ENCODE measurements at regions not wholly inside any gene's neighbourhood (a gene's known extent, or its start where the extent isn't known, plus 50 kb on each side); places are given as distances from the start of the nearest gene placed in this dataset.

DNA sequence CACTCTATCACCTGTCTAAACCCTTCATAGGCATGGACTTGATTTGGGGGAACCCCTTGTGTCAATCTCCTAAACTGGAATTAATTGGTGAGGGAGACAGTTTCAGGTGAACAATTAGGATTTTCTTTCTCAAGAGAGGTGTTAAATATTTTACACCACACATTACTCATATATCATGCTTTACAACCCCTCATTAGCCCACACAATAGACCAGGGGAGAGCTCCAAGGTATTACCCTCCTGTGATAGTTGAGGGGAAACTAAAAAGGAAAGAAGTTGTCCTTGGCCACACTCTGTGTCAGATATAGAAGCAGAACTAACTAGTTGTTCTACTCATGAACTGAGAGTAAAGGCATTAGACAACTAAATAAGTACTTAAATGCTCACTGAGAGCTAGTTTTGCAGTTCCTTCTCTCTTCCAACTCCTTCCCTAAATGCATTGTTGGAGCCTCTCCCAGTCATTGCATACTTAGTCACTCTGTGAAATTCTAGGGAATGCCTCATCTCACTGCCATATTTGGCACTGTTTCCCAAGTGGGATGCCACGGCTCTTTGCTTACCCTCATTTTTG is 183.7 kb upstream of the CEP162 start:
- H3K27ac ChIP-seq, result no peak overlapping the region
- H3K4me3 ChIP-seq, result no peak overlapping the region
- H3K36me3 ChIP-seq, result no peaks in the 10 kb centered on the region
- TF ChIP-seq POLR2A (IDR thresholded peaks at IDR 0.05) (no peak), POLR2AphosphoS5 (IDR thresholded peaks at IDR 0.05; ENCODE audit: insufficient read depth in 1 of 2, low read depth in 1 of 2) (no peak)
- TF ChIP-seq, protein P1, sequence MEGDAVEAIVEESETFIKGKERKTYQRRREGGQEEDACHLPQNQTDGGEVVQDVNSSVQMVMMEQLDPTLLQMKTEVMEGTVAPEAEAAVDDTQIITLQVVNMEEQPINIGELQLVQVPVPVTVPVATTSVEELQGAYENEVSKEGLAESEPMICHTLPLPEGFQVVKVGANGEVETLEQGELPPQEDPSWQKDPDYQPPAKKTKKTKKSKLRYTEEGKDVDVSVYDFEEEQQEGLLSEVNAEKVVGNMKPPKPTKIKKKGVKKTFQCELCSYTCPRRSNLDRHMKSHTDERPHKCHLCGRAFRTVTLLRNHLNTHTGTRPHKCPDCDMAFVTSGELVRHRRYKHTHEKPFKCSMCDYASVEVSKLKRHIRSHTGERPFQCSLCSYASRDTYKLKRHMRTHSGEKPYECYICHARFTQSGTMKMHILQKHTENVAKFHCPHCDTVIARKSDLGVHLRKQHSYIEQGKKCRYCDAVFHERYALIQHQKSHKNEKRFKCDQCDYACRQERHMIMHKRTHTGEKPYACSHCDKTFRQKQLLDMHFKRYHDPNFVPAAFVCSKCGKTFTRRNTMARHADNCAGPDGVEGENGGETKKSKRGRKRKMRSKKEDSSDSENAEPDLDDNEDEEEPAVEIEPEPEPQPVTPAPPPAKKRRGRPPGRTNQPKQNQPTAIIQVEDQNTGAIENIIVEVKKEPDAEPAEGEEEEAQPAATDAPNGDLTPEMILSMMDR (IDR thresholded peaks at IDR 0.05), result no peak
- H3K4me1 ChIP-seq, result no peaks in the 10 kb centered on the region
- no peak for DNase-seq (ENCODE audit: extremely low spot score in 2 of 2)
- no peaks in the 10 kb centered on the region for H3K27me3 ChIP-seq
- intact Hi-C loops (cut with DNase I), result no loop called here
- H3K9me3 ChIP-seq, result no peaks in the 10 kb centered on the region

DNA sequence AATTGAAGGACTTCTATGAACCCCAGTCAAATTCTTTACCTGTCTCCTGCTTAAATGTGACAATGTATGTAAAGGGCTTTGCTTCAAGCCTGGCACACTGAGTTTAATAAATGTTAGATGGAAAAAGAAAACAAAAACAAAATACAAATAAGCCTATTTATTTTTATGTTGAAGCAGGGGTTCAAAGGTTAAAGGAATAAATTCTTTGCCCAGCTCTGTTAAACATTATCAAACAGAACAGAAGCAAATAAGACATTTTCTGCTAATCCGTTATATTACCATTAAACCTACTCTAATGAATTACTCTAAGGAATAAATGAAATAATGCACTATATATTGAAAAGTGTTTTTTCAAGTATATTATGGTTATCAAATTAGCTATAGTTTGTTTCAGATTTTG is 182.5 kb upstream of the CEP162 start:
- Histone ChIP-seq H3K4me1 (no peaks in the 10 kb centered on the region), H3K9me3 (no peaks in the 10 kb centered on the region), H3K27ac (no peak overlapping the region), H3K36me3 (no peaks in the 10 kb centered on the region), H3K4me3 (no peak overlapping the region), H3K27me3 (no peaks in the 10 kb centered on the region)
- TF ChIP-seq, protein P1 (IDR thresholded peaks at IDR 0.05), result no peak
- TF ChIP-seq POLR2AphosphoS5 (IDR thresholded peaks at IDR 0.05; ENCODE audit: insufficient read depth in 1 of 2, low read depth in 1 of 2) (no peak), POLR2A (IDR thresholded peaks at IDR 0.05) (no peak)
- intact Hi-C loops (cut with DNase I), result no loop called here
- no peak for DNase-seq (ENCODE audit: extremely low spot score in 2 of 2)

DNA sequence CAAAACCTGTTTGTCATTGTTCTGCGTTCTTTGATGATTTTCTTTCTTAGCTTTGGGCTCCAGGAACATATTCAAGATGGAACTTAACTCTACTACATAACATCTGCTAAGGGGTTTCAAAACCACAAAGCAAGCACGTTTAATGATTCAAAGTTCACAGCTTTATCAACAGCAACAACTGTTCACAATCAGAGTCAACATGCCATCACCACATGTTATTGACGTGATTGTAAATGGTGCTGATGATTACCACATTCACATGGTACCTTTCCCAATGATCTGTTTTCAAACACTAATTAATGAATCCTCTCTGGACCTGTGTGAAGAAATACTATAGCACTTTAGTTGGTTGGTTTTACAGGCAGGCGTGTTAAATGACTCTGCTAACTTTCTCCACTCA is 180.6 kb upstream of the CEP162 start:
- H3K27me3 ChIP-seq, result no peaks in the 10 kb centered on the region
- TF ChIP-seq POLR2AphosphoS5 (IDR thresholded peaks at IDR 0.05; ENCODE audit: insufficient read depth in 1 of 2, low read depth in 1 of 2), result no peak
- TF ChIP-seq POLR2A (IDR thresholded peaks at IDR 0.05), result no peak
- TF ChIP-seq, protein P1 (IDR thresholded peaks at IDR 0.05), result no peak
- intact Hi-C loops (cut with DNase I), result no loop called here
- H3K4me1 ChIP-seq, result no peaks in the 10 kb centered on the region
- H3K36me3 ChIP-seq, result no peaks in the 10 kb centered on the region
- no peaks in the 10 kb centered on the region for H3K9me3 ChIP-seq
- no peak overlapping the region for H3K4me3 ChIP-seq
- DNase-seq (ENCODE audit: extremely low spot score in 2 of 2), result no peak
- no peak overlapping the region for H3K27ac ChIP-seq

DNA sequence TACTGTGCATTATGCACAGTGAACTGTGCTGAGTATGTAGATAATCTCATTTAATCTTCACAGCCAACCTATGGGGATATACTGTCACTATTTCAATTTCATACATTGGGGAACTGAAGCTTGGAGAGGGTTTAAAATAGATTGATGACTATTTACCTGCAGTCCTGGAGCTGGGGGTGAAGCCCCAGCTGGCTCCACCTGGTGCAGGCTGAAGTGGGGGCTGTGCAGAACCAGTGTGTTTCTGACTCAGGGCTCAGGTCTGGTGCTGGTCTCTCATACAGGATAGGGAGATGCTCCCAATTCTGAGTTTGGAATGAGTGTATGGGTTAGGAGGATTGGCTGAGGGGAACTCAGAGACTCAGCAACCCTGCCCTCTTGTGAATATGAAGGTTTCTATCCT is 176.1 kb upstream of the CEP162 start:
- no peaks in the 10 kb centered on the region for H3K9me3 ChIP-seq
- TF ChIP-seq, protein P1 (IDR thresholded peaks at IDR 0.05), result no peak
- no peak for TF ChIP-seq POLR2AphosphoS5 (IDR thresholded peaks at IDR 0.05; ENCODE audit: insufficient read depth in 1 of 2, low read depth in 1 of 2)
- intact Hi-C loops (cut with DNase I), result no loop called here
- H3K27ac ChIP-seq, result no peak overlapping the region
- no peaks in the 10 kb centered on the region for H3K36me3 ChIP-seq
- H3K27me3 ChIP-seq, result no peaks in the 10 kb centered on the region
- no peaks in the 10 kb centered on the region for H3K4me1 ChIP-seq
- DNase-seq (ENCODE audit: extremely low spot score in 2 of 2), result no peak
- no peak overlapping the region for H3K4me3 ChIP-seq

DNA sequence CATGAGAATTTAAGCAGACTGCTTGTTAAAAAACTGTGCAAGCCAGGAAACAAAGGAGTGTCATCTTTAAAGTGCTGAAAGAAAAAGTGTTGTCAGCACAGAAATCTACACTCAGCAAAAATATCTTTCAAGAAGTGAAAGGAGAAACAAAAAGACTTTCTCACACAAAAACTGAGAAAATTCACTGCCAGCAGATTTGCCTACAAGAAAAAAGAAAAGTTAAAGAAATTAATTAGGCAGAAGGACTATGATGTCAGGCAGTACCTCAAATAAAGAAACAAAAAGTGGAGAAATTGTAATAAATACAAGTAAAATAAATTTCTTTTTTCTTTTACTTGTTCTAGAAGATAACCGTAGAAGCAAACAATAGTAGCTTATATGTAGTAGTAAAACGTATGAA is 171.6 kb upstream of the CEP162 start:
- TF ChIP-seq, protein P1 (IDR thresholded peaks at IDR 0.05), result no peak

More for the DNA sequence above, 171.6 kb upstream of the CEP162 start:
- Histone ChIP-seq H3K9me3 (no peaks in the 10 kb centered on the region), H3K4me1 (no peaks in the 10 kb centered on the region), H3K36me3 (no peaks in the 10 kb centered on the region), H3K27me3 (no peaks in the 10 kb centered on the region), H3K4me3 (no peak overlapping the region), H3K27ac (no peak overlapping the region)
- no peak for DNase-seq (ENCODE audit: extremely low spot score in 2 of 2)
- intact Hi-C loops (cut with DNase I), result no loop called here
